AG04449 (cell line): ENCODE measurements at regions not wholly inside any gene's neighbourhood (a gene's known extent, or its start where the extent isn't known, plus 50 kb on each side); places are given as distances from the start of the nearest gene placed in this dataset.

Source experiments
- CTCF ChIA-PET: fragments of 350-600 bp; formaldehyde crosslinking; extraction: SDS; loops from one replicate; lab custom pipeline; 2021; ENCODE audit warnings: antibody characterized with exemption; lab: Yijun Ruan, JAX
- POLR2A ChIA-PET: fragments of 400-600, 350-600 bp; formaldehyde crosslinking; extraction: SDS; loops from one replicate; lab custom pipeline; 2020; ENCODE audit warnings: antibody characterized with exemption, inconsistent platforms; lab: Yijun Ruan, JAX
- DNase-seq: peaks from one replicate; pipeline ENCODE4 v3.0.0-alpha.2; 2010; ENCODE audit warnings: low read depth, low spot score
- H3K4me3 ChIP-seq: 2 replicates; pipeline ENCODE4 v1.5.1; 2011; ENCODE audit warnings: low read depth, mild to moderate bottlenecking, control low read depth, low read length
- TF ChIP-seq, protein P1 (sequence below): IDR thresholded peaks from one replicate; pipeline ENCODE4 v1.5.1; 2011; ENCODE audit warnings: mild to moderate bottlenecking, moderate library complexity, low read length, control low read depth, inconsistent platforms; ENCODE audit not compliant: insufficient read depth; ENCODE audit errors: missing control alignments

DNA sequence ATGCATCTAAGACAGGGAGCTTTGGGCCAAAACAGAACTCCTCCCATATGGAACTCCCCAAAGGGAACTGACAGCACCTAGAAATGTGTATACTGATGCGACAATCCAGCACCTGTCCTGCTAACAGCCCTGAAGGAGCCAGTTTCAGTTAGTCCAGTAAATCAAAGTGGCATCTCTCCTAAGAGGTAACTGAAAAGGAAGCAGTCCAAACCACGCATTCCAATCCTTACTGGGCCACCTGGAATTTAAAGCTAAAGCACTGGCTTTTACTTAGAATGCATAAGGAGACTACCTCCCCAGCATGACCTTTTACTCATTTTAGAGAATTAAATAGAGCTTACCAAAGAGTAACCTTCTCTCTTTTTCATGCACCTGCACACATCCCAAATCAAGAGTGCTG is 586.8 kb upstream of the PITX2 start:
- POLR2A ChIA-PET, result no interaction called here
- TF ChIP-seq, protein P1, sequence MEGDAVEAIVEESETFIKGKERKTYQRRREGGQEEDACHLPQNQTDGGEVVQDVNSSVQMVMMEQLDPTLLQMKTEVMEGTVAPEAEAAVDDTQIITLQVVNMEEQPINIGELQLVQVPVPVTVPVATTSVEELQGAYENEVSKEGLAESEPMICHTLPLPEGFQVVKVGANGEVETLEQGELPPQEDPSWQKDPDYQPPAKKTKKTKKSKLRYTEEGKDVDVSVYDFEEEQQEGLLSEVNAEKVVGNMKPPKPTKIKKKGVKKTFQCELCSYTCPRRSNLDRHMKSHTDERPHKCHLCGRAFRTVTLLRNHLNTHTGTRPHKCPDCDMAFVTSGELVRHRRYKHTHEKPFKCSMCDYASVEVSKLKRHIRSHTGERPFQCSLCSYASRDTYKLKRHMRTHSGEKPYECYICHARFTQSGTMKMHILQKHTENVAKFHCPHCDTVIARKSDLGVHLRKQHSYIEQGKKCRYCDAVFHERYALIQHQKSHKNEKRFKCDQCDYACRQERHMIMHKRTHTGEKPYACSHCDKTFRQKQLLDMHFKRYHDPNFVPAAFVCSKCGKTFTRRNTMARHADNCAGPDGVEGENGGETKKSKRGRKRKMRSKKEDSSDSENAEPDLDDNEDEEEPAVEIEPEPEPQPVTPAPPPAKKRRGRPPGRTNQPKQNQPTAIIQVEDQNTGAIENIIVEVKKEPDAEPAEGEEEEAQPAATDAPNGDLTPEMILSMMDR, result no peak
- CTCF ChIA-PET, result no interaction called here
- H3K4me3 ChIP-seq, result no peak overlapping the region
- no peak for DNase-seq

DNA sequence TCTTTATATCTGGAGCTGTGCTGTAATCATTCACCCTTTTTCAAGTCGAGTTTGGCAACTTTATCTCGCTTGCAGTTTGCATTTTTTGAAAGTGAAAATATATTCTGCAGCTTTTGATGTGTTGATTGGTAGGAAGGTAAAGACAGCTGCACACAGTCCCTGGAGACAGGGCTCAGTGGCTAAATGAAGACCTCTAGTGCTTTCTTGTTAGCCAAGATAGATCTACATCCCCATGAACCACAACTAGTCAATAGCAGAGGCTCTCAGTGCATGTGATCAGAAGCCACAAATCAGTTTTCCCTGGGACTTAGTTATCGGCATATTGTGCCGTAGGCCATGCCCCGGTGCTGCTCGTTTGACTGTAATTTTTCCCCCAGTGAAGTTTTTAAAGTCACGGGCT is 587.7 kb upstream of the PITX2 start:
- no peak overlapping the region for H3K4me3 ChIP-seq
- ChIA-PET CTCF (no interaction called here), POLR2A (no interaction called here)
- DNase-seq, result no peak
- TF ChIP-seq, protein P1, result no peak

DNA sequence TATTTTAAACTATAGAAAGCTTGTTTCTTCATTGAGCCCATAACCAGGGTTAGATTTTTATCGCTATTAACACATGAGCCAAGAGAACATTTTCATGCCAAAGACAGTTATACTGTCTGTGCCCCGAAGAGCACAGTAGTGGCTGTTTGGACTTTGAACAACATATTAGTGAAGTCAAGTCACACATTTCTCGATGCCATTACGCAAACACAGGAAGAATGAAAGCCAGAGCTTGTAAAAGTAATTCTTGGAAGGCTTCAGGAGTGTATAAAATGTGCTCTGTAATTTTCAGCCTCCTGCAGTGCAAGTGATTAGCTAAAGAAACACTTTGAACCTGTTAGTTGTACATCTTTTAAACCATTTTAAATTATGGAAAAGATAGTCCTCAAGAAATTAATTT is 590.7 kb upstream of the PITX2 start:
- H3K4me3 ChIP-seq, result no peak overlapping the region
- TF ChIP-seq, protein P1, result no peak
- ChIA-PET CTCF (no interaction called here), POLR2A (no interaction called here)
- DNase-seq, result no peak

DNA sequence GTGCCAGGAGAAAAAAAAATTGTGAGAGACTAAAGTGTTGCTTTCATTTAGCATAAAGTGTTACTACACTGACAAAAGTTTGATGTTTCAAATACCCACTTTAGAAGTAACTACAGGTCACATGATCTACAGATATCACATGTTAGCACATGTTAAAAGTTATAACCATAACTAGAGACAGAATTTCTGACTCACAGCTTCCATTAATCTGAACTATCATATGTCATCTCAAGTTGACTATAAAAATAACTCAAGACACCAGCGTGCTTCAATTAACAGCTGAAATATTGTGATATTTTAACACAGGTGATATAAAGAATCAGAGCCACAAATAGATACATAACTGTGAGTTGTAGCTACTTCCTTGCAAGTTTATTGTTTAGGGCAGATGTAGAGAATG is 591.5 kb upstream of the PITX2 start:
- POLR2A ChIA-PET, result no interaction called here
- TF ChIP-seq, protein P1, result no peak
- CTCF ChIA-PET, result interaction anchor here (0.7 kb wide), 1 partner anchor 235 kb away, joined by 3 read pairs; no protein-coding TSS in a partner anchor
- no peak for DNase-seq
- H3K4me3 ChIP-seq, result no peak overlapping the region

DNA sequence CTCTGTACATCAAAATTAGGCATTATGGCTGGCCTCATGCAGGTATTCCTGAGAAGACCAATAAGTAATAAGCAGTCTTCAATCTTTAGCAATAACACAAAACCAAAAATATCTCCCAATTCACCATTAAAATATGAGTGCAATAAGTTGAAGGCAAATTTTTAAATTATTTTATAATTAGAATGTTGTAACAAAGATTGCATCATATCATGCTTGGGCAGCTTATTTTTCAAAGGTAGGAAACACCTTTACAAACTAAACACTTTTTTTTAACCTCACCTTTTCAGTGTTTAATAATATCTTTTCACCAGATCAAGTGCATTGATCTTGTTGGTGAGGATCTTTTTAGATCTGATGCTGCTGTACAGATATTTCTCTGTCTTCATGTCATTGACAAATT is 592.9 kb upstream of the PITX2 start:
- TF ChIP-seq, protein P1, result no peak
- POLR2A ChIA-PET, result no interaction called here
- H3K4me3 ChIP-seq, result no peak overlapping the region
- CTCF ChIA-PET, result no interaction called here
- no peak for DNase-seq

DNA sequence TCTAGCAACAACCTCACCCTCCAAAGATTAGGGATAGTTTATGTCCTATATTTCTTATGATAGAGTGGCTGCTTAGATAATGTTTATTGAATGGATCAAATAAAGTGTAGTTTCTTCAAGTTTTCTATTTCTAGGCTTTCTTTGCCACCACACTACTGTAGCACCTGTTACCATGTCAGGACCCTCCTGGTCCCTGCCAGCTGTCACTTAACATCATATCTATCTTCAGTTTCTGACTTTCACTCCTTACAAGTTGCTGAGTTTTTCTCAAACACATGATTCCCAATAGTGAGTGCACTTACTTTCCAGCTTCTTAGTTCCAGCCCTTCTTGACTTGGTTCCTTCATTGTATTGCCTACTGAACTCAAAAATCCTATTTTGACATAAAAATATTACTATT is 593.9 kb upstream of the PITX2 start:
- no peak for DNase-seq
- H3K4me3 ChIP-seq, result no peak overlapping the region
- TF ChIP-seq, protein P1, result no peak
- POLR2A ChIA-PET, result no interaction called here
- CTCF ChIA-PET, result no interaction called here

DNA sequence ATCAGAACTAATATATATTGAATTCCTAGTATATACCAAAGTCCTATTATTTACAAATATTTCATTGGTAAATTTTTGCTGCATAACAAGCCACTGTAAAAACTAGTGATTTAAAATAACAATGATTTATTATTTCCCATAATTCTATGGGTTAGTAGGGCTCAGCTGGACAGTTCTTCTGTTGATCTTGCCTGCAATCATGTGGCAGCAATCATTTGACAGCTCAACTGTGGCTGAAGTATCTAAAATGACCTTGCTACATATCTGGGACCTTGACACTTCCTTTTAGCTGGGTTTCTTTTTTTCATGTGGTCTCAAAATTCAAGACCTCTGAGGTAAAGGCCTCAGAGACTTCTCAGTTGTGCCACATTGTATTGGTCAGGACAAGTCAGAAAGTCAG is 598.5 kb upstream of the PITX2 start:
- no peak overlapping the region for H3K4me3 ChIP-seq
- ChIA-PET POLR2A (no interaction called here), CTCF (no interaction called here)
- DNase-seq, result no peak
- TF ChIP-seq, protein P1, result no peak
